Chondrocyte (in vitro differentiated cells): ENCODE measurements at regions not wholly inside any gene's neighbourhood (a gene's known extent, or its start where the extent isn't known, plus 50 kb on each side); places are given as distances from the start of the nearest gene placed in this dataset.
A peak's percentile ranks its signal among the peaks of the same experiment; 100 is the strongest.
"Not testable (repeated sequence)": the region's sequence is repeated elsewhere in the genome, so short reads cannot be mapped to it uniquely, and the experiment has no call there.

ENCODE experiments used
- DNase-seq: peaks from one replicate; pipeline ENCODE4 v3.0.0; 2021; ENCODE audit warnings: mixed read lengths, low spot score
- H3K27ac Mint-ChIP-seq: one replicate; pipeline ENCODE4 v1.8.0; 2021; ENCODE audit warnings: mild to moderate bottlenecking, moderate library complexity, mixed read lengths; ENCODE audit not compliant: unreplicated experiment
- H3K27me3 Mint-ChIP-seq: 2 replicates; pipeline ENCODE4 v1.8.0; 2021; ENCODE audit warnings: low read depth, mixed read lengths
- H3K36me3 Mint-ChIP-seq: 2 replicates; pipeline ENCODE4 v1.8.0; 2021; ENCODE audit warnings: low read depth, mixed read lengths
- H3K4me1 Mint-ChIP-seq: 2 replicates; pipeline ENCODE4 v1.8.0; 2021; ENCODE audit warnings: low read depth, mild to moderate bottlenecking, mixed read lengths
- H3K4me3 Mint-ChIP-seq: one replicate; pipeline ENCODE4 v1.8.0; 2021; ENCODE audit warnings: mild to moderate bottlenecking, moderate library complexity, mixed read lengths; ENCODE audit not compliant: unreplicated experiment
- H3K9me3 Mint-ChIP-seq: 2 replicates; pipeline ENCODE4 v1.8.0; 2021; ENCODE audit warnings: low read depth, mixed read lengths
- TF ChIP-seq, protein P1 (sequence below): fragments of 200-600 bp; sonication (generic); IDR thresholded peaks from 2 replicates; pipeline ENCODE4 v1.5.0; 2021; ENCODE audit warnings: antibody characterized with exemption, mild to moderate bottlenecking, moderate library complexity

- Mint-ChIP-seq H3K4me3 (no peak overlapping the region), H3K9me3 (peaks cover 3% of the 10 kb centered on the region), H3K27me3 (no peaks in the 10 kb centered on the region), H3K4me1 (peaks cover 26% of the 10 kb centered on the region), H3K36me3 (no peaks in the 10 kb centered on the region), H3K27ac (no peak overlapping the region)
- TF ChIP-seq, protein P1, sequence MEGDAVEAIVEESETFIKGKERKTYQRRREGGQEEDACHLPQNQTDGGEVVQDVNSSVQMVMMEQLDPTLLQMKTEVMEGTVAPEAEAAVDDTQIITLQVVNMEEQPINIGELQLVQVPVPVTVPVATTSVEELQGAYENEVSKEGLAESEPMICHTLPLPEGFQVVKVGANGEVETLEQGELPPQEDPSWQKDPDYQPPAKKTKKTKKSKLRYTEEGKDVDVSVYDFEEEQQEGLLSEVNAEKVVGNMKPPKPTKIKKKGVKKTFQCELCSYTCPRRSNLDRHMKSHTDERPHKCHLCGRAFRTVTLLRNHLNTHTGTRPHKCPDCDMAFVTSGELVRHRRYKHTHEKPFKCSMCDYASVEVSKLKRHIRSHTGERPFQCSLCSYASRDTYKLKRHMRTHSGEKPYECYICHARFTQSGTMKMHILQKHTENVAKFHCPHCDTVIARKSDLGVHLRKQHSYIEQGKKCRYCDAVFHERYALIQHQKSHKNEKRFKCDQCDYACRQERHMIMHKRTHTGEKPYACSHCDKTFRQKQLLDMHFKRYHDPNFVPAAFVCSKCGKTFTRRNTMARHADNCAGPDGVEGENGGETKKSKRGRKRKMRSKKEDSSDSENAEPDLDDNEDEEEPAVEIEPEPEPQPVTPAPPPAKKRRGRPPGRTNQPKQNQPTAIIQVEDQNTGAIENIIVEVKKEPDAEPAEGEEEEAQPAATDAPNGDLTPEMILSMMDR: no peak
- no peak for DNase-seq
These were observed 260.6 kb downstream of the TRIML1 start for GRCh38 chr4:188399834-188400233.

DNA sequence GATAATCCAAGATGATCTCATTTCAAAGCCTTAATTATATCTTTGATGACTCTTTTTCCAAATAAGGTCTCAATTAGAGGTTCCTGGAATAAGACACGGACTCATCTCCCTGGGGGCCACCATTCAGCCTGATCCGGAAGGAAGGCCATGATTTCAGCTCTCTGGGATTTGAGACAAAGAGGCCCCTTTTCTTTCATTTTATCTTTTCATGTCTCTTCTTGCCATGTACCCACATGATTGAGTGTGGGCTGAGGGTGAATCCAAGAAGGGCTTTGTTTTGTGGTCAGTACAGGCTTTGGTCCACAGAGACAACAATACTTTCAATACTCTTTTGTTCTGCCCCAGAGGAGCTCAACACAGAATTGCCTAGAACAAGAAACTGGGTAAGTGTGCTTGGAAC lies 261.2 kb downstream of the TRIML1 start:
- no peak for DNase-seq
- TF ChIP-seq, protein P1: no peak
- peaks cover 29% of the 10 kb centered on the region for H3K4me1 Mint-ChIP-seq
- H3K27ac Mint-ChIP-seq: no peak overlapping the region
- no peaks in the 10 kb centered on the region for H3K27me3 Mint-ChIP-seq
- H3K9me3 Mint-ChIP-seq: peaks cover 3% of the 10 kb centered on the region
- no peaks in the 10 kb centered on the region for H3K36me3 Mint-ChIP-seq
- H3K4me3 Mint-ChIP-seq: no peak overlapping the region

DNA sequence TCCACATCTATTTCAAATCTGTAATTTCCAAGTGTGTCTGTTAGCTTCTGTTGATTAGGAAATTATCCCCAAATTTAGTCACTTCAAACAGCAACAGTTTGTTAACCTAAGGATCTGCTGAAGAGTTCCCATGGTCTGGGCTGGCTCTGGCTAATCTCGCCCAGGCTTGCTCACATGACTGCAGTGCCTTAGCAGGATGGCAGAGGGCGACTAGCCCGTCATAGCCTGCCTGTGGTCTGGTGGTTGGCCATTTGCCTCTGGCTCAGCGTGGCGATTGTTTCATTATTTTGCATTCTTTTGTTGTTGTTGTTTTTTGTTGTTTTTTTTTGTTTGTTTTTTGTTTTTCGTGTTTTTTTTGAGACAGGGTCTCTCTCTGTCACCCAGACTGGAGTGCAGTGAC lies 264.0 kb downstream of the TRIML1 start:
- peaks cover 3% of the 10 kb centered on the region for H3K9me3 Mint-ChIP-seq
- no peak overlapping the region for H3K27ac Mint-ChIP-seq
- no peaks in the 10 kb centered on the region for H3K36me3 Mint-ChIP-seq
- TF ChIP-seq, protein P1: peak; percentile 36
- H3K4me3 Mint-ChIP-seq: no peak overlapping the region
- H3K4me1 Mint-ChIP-seq: peaks cover 41% of the 10 kb centered on the region
- DNase-seq: no peak
- H3K27me3 Mint-ChIP-seq: no peaks in the 10 kb centered on the region

GRCh38 chr4:188405071-188405835 lies 266.0 kb downstream of the TRIML1 start:
- not testable (repeated sequence) for H3K36me3 Mint-ChIP-seq, DNase-seq, H3K27me3 Mint-ChIP-seq, H3K9me3 Mint-ChIP-seq, H3K4me3 Mint-ChIP-seq
- H3K4me1 Mint-ChIP-seq: peaks cover 42% of the 10 kb centered on the region
- peak overlapping the region; percentile 84 for H3K27ac Mint-ChIP-seq

DNA sequence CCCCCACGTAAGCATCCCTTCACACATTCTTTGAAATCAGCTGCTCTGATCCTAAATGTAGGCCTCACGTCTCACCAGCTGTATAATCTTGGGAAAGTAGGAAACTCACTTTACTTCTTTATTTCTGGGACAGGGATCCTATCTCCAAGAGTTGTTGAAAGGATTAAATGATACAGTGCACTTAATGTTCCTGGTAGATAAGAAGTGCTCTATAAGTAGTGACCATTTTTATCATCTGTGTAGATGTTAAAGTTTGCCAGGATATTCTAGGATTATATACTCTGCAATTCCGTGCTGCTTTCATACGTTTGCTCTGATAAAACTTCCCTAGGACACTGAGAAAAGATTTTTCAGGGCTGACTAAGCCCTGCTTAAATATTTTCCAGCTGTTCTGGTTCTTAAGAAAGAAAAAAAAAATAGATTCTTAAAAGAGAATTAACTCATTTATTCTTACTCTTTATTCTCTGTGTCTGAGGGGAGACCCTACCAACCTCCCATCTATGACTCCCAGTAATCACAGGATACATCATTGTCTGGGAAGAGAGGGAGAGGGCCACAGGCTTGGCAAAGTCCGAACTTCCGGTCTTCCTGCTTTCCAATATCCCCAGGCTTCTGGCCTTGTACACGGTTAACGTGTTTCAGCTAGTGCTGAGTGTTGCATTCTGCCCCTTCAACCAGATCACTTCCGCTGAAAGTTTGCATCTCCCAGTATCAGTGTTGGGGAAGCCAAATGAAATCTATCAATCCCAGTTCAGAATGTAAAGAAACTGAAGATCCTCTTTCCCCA lies 269.2 kb downstream of the TRIML1 start:
- H3K27ac Mint-ChIP-seq: peak overlapping the region; percentile 85
- no peak for DNase-seq
- no peaks in the 10 kb centered on the region for H3K27me3 Mint-ChIP-seq
- H3K9me3 Mint-ChIP-seq: no peaks in the 10 kb centered on the region
- TF ChIP-seq, protein P1: no peak
- no peak overlapping the region for H3K4me3 Mint-ChIP-seq
- no peaks in the 10 kb centered on the region for H3K36me3 Mint-ChIP-seq
- H3K4me1 Mint-ChIP-seq: peaks cover 37% of the 10 kb centered on the region
